Activated naive CD4-positive, alpha-beta T cell treated with anti-CD3 and anti-CD28 coated beads, Interleukin-2, amount 50 U/mL, for 72 hours (primary cell): ENCODE measurements at regions not wholly inside any gene's neighbourhood (a gene's known extent, or its start where the extent isn't known, plus 50 kb on each side); places are given as distances from the start of the nearest gene placed in this dataset.

Source experiments
- ATAC-seq, 2 donors: fragments of 150-1000 bp; cut with Tn5 transposase; 2 replicates each; pipeline ENCODE4 v1.10.0; 2021; ENCODE audit warnings: mild to moderate bottlenecking in 2 of 2, moderate library complexity in 2 of 2
- DNase-seq, 2 donors: peaks; one replicate each; pipeline ENCODE4 v3.0.0; 2021 to 2022; ENCODE audit warnings: low spot score in 2 of 2
- H3K27ac Mint-ChIP-seq, 2 donors: one replicate each; pipeline ENCODE4 v1.8.0; 2022; ENCODE audit warnings: mild to moderate bottlenecking in 2 of 2, mixed read lengths in 2 of 2
- H3K36me3 Mint-ChIP-seq, 2 donors: one replicate each; pipeline ENCODE4 v1.8.0; 2022; ENCODE audit warnings: mixed read lengths in 2 of 2
- H3K9me3 Mint-ChIP-seq, 2 donors: one replicate each; pipeline ENCODE4 v1.8.0; 2022; ENCODE audit warnings: mixed read lengths in 2 of 2

DNA sequence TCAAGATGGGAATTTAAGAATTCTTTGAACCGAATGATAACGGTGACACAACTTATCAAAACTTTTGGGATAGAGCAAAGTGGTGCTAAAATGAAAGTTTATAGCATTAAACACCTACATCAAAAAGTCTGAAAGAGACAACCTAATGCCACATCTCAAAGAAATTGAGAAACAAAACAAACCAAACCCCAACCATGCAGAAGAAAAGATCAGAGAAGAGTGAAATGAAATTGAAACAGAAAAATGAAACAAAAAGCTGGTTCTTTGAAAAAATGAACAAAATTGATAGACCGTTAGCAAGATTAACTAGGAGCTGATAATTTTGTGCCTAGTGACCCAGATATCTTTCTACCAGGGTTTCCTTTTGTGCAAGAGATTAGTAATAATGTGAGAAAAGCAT, 248.0 kb upstream of the EYS start:
- Mint-ChIP-seq H3K36me3 (no peaks in the 10 kb centered on the region), H3K9me3 (peaks cover 9 to 13% of the 10 kb centered on the region in 2 donors), H3K27ac (no peak overlapping the region)
- ATAC-seq = no peak
- DNase-seq = no peak

- no peak for ATAC-seq
- no peaks in the 10 kb centered on the region for H3K36me3 Mint-ChIP-seq
- no peak for DNase-seq
- peaks cover 3 to 8% of the 10 kb centered on the region in 2 donors for H3K9me3 Mint-ChIP-seq
- peak overlapping the region in 1 of 2 donors; percentile 29 for H3K27ac Mint-ChIP-seq
Observed at GRCh38 chr6:65948062-65948461, 241.0 kb upstream of the EYS start.

DNA sequence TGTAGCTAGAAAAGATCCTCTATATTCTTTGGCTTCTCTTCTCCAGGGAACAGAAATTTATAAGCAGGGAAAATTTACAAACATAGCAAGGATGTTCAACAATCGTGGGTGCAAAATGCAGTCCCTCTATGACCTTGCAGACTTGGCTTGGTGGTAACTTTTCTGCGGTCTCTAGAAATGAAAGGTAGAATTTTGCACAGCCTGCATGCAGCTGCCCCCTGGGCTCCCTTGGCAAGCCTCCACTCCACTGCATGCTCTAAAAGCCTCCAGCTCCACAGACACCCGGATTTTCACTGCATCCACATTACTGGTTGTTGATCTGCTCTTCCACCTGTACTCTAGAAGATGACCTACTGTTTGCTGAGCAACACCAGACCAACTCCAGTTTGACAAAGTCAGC, 236.5 kb upstream of the EYS start:
- no peak overlapping the region for H3K27ac Mint-ChIP-seq
- no peak for ATAC-seq
- DNase-seq = no peak
- peaks cover 3 to 8% of the 10 kb centered on the region in 2 donors for H3K9me3 Mint-ChIP-seq
- no peaks in the 10 kb centered on the region for H3K36me3 Mint-ChIP-seq

DNA sequence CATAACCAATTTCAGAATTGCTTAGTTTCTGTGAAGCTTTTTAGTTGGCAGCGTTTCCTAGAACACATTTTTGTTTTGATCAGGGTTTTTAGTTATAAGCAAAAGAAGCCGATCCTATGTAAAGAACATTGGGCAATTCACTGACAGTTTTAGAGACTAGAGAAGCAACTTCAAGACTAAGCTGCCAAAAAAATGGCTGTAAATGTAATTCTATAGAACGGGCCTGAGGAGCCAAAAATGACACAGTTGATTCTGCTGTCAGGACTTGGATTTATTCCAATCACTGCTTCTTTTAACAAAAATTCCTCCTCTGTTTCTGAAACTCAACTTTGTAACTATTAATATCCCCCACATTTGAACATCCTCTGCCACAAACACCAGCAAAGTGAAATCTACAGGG, 236.0 kb upstream of the EYS start:
- ATAC-seq (no peak), DNase-seq (no peak)
- no peaks in the 10 kb centered on the region for H3K36me3 Mint-ChIP-seq
- no peak overlapping the region for H3K27ac Mint-ChIP-seq
- H3K9me3 Mint-ChIP-seq = peaks cover 3 to 12% of the 10 kb centered on the region in 2 donors

- ATAC-seq = no peak
- Mint-ChIP-seq H3K36me3 (no peaks in the 10 kb centered on the region), H3K9me3 (peaks cover 6 to 8% of the 10 kb centered on the region in 2 donors), H3K27ac (no peak overlapping the region)
- DNase-seq = no peak
Observed at GRCh38 chr6:65938000-65938399, 231.0 kb upstream of the EYS start.

DNA sequence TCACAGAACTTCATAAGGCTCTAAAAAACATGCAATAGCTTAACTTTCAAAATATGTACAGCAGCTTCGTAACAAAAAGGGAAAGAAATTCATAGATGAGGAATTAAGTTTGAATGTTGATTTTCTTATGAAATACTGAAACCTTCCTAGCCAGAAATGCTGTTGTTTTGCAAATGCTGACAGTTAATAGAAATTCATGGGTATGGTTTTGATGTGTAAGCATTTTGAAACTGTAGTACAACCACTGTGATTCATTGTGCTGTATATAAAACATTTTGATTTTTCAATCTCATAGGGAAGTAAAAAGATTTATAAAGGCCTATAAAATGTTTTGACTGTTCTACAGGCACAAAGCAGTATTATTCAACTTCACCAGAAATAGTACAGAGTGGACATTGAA, 228.4 kb upstream of the EYS start:
- DNase-seq (no peak), ATAC-seq (no peak)
- H3K27ac Mint-ChIP-seq = no peak overlapping the region
- no peaks in the 10 kb centered on the region for H3K36me3 Mint-ChIP-seq
- peaks cover 8 to 10% of the 10 kb centered on the region in 2 donors for H3K9me3 Mint-ChIP-seq

DNA sequence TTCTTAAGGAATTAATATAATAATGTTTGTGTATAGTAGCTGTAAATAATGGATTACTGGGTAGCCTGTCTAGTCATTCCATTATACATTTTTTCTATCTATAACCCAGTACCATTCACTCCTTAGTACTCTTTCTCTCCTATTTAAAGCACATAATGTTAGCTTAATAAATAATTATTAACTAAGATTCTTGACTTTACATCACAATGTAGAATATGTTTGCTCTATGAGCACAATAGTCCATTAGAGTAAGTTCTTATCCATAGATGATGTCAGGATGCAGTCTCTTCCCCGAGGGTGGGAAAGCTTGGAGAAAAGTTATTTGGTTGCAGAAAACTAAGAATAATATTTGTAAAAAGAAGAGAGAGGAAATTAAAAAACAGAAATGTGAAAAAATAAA, 226.4 kb upstream of the EYS start:
- DNase-seq (no peak), ATAC-seq (no peak)
- Mint-ChIP-seq H3K9me3 (peaks cover 8 to 10% of the 10 kb centered on the region in 2 donors), H3K27ac (no peak overlapping the region), H3K36me3 (no peaks in the 10 kb centered on the region)

- ATAC-seq = no peak
- no peak overlapping the region for H3K27ac Mint-ChIP-seq
- no peak for DNase-seq
- H3K36me3 Mint-ChIP-seq = no peaks in the 10 kb centered on the region
- peaks cover 6 to 10% of the 10 kb centered on the region in 2 donors for H3K9me3 Mint-ChIP-seq
Observed at GRCh38 chr6:65927141-65927540, 220.1 kb upstream of the EYS start.

DNA sequence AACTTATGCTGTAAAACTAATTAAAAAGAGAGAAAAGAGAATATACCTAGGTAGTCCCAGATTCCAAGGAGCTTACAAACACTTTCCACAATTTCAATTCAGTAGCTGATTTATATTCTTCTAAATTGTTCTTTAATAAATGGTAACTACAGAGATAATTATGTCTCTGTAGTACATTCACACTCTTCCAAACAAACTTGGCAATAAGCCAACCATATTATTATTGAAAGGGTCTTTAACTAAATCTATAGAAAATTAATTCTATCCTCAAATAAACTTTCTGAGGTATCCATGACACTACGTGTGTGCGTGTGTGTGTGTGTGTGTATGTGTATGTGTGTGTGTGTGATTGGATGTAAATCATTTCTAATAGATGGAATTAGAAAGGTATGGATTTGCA, 217.4 kb upstream of the EYS start:
- Mint-ChIP-seq H3K36me3 (no peaks in the 10 kb centered on the region), H3K9me3 (peaks cover 11 to 19% of the 10 kb centered on the region in 2 donors), H3K27ac (no peak overlapping the region)
- no peak for DNase-seq
- ATAC-seq = no peak

DNA sequence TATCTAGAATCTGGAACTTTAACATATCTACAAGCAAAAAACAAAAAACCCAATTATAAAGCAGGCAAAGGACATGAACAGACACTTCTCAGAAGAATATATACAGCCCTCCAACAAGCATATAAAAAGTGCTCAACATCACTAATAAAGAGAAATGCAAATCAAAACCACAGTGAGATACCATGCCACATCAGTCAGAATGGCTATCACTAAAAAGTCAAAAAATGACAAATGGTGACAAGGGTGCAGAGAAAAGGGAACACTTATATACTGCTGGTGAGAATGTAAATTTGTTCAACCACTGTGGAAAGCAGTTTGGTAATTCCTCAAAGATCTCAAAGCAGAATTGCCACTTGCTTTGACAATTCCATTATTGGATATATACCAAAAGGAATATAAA, 215.0 kb upstream of the EYS start:
- H3K9me3 Mint-ChIP-seq = peaks cover 11 to 18% of the 10 kb centered on the region in 2 donors
- no peak overlapping the region for H3K27ac Mint-ChIP-seq
- H3K36me3 Mint-ChIP-seq = no peaks in the 10 kb centered on the region
- DNase-seq = no peak
- no peak for ATAC-seq

GRCh38 chr6:65908065-65908464, 201.0 kb upstream of the EYS start:
- no peak overlapping the region for H3K27ac Mint-ChIP-seq
- DNase-seq = no peak
- no peak for ATAC-seq
- peaks cover 0 to 18% of the 10 kb centered on the region in 2 donors for H3K36me3 Mint-ChIP-seq
- H3K9me3 Mint-ChIP-seq = peaks cover 34 to 40% of the 10 kb centered on the region in 2 donors

GRCh38 chr6:65903992-65904391, 197.0 kb upstream of the EYS start:
- Mint-ChIP-seq H3K27ac (no peak overlapping the region), H3K9me3 (peaks cover 28 to 29% of the 10 kb centered on the region in 2 donors), H3K36me3 (peaks cover 0 to 18% of the 10 kb centered on the region in 2 donors)
- ATAC-seq = no peak
- DNase-seq = no peak

- Mint-ChIP-seq H3K27ac (no peak overlapping the region), H3K9me3 (peaks cover 6 to 15% of the 10 kb centered on the region in 2 donors), H3K36me3 (peaks cover 0 to 10% of the 10 kb centered on the region in 2 donors)
- ATAC-seq (no peak), DNase-seq (no peak)
Observed at GRCh38 chr6:65900928-65901327, 193.9 kb upstream of the EYS start.

DNA sequence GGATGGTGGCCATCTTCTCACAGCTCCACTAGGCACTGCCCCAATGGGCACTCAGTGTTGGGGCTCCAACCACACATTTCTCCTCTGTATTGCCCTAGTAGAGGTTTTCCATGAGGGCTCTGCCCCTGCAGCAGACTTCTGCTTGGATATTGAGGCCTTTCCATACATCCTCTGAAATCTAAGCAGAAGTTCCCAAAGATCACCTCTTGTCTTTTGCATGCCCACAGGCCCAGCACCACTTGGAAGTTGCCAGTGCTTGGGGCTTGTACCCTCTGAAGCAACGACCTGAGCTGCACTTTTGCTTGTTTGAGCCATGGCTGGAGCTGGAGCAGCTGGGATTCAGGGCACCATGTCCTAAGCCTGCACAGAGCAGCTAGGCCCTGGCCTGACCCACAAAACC, 189.1 kb upstream of the EYS start:
- peaks cover 5 to 9% of the 10 kb centered on the region in 2 donors for H3K9me3 Mint-ChIP-seq
- DNase-seq (no peak), ATAC-seq (no peak)
- no peaks in the 10 kb centered on the region for H3K36me3 Mint-ChIP-seq
- H3K27ac Mint-ChIP-seq = no peak overlapping the region

DNA sequence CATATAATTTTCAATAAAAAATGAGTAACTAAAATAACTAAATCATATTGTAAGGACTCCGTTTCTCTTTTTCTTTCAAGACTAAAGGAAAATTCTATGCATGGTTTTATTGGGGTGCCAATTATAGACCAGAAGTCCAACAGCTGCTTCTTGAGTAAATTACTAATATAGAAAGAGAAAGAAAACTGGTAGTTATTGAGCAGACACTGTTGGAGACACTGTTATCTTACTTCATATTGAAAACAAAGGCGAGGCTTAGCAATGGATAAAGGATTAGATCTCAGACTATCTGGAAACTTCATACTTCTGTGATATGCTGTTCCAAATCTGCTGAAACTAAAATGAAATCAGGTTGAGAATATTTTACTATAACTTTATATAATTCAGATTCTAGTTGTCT, 169.6 kb upstream of the EYS start:
- H3K9me3 Mint-ChIP-seq = peaks cover 4 to 11% of the 10 kb centered on the region in 2 donors

DNA sequence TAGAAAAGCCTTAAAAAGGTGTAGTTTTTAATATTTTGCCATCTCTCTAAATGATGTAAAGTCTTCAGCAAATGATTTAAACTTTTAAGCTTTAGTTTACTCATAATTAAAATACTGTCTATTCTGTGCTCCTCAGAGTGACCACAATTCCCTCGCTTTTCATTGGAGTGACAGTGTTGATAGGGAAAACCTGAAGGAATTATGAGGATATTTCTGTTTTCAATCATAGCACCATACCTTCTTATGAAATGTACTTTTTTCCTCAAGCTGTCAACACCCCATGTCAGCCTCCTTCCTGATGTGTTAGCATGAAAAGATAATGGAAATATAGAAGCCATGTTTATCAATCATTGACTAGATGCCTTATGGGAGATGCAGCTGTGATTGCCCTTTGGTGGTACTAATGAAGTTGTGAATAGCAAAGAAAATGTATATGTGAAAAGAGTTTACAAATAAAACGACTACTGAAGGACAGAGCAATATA, 145.4 kb upstream of the EYS start:
- Mint-ChIP-seq H3K36me3 (no peaks in the 10 kb centered on the region), H3K27ac (no peak overlapping the region), H3K9me3 (peaks cover 18 to 23% of the 10 kb centered on the region in 2 donors)
- no peak for ATAC-seq
- no peak for DNase-seq

More for the DNA sequence above, 169.6 kb upstream of the EYS start:
- no peaks in the 10 kb centered on the region for H3K36me3 Mint-ChIP-seq
- DNase-seq (no peak), ATAC-seq (no peak)
- no peak overlapping the region for H3K27ac Mint-ChIP-seq

GRCh38 chr6:65830151-65830550, 123.1 kb upstream of the EYS start:
- Mint-ChIP-seq H3K36me3 (no peaks in the 10 kb centered on the region), H3K27ac (no peak overlapping the region), H3K9me3 (peaks cover 16% of the 10 kb centered on the region in 2 donors)
- DNase-seq = no peak
- ATAC-seq = no peak

DNA sequence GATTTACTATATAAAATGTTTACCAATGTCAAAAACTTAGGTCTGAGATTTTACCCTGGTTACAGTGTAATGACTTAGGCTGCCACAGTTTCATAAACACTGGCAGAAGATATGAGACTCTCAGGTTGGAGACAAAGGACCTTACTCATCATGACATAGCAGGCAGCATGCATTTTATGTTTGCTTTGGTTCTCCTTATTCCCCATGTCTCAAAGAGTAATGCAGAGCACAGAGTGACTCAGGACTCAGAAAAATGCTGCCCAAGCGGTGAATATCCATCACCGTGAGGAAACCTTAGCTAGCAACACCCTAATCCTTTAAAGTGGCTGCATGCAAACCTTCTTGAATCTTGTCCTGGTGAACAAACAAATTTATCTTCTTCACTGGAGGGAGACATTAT, 112.1 kb upstream of the EYS start:
- Mint-ChIP-seq H3K9me3 (peaks cover 19 to 29% of the 10 kb centered on the region in 2 donors), H3K27ac (no peak overlapping the region), H3K36me3 (peaks cover 0 to 4% of the 10 kb centered on the region in 2 donors)
- DNase-seq = no peak
- no peak for ATAC-seq

DNA sequence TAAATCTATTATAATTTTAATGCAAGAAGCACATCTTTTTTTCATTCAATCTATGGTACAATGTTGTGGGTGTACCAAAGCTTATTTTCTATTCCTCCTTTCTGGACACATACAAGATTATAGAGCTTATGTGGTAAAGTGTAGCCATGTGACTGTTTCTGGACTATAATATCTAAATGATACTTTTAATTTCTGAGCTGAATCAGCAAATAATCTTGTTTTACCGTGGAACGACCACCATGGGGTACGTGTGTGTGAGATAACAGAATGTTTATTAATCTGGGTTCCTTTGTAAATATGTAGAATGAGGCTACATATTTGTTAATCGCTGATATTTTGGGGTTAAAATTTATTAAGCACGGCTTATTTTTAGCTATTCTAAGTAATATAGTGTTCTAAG, 111.5 kb upstream of the EYS start:
- ATAC-seq (no peak), DNase-seq (no peak)
- peaks cover 16 to 29% of the 10 kb centered on the region in 2 donors for H3K9me3 Mint-ChIP-seq
- H3K36me3 Mint-ChIP-seq = peaks cover 0 to 4% of the 10 kb centered on the region in 2 donors
- no peak overlapping the region for H3K27ac Mint-ChIP-seq
